GM18951 (cell line): ENCODE measurements at regions not wholly inside any gene's neighbourhood (a gene's known extent, or its start where the extent isn't known, plus 50 kb on each side); places are given as distances from the start of the nearest gene placed in this dataset.

Source experiments
- POLR2A ChIP-seq: IDR thresholded peaks from 4 replicates; pipeline ENCODE4 v1.6.1; 2011; ENCODE audit warnings: mild to moderate bottlenecking; ENCODE audit not compliant: insufficient read length, insufficient read depth; ENCODE audit errors: extremely low read depth
- in situ Hi-C: fragments of 300-500 bp; cut with MboI; formaldehyde crosslinking; loops from one replicate; pipeline ENCODE4 v1.12.0; 2022; ENCODE audit warnings: low sequenced_read_pairs, mixed read lengths, inconsistent platforms; ENCODE audit not compliant: unreplicated experiment

GRCh38 chr20:11727708-11728107, 190.0 kb upstream of the BTBD3 start:
- in situ Hi-C loops = no loop called here
- no peak for TF ChIP-seq POLR2A

GRCh38 chr20:11728937-11729336, 188.8 kb upstream of the BTBD3 start:
- TF ChIP-seq POLR2A = no peak
- in situ Hi-C loops = no loop called here

GRCh38 chr20:11729806-11730205, 187.9 kb upstream of the BTBD3 start:
- no peak for TF ChIP-seq POLR2A
- in situ Hi-C loops = no loop called here

- in situ Hi-C loops = no loop called here
- TF ChIP-seq POLR2A = no peak
Measured at GRCh38 chr20:11734431-11734830, 183.3 kb upstream of the BTBD3 start.

DNA sequence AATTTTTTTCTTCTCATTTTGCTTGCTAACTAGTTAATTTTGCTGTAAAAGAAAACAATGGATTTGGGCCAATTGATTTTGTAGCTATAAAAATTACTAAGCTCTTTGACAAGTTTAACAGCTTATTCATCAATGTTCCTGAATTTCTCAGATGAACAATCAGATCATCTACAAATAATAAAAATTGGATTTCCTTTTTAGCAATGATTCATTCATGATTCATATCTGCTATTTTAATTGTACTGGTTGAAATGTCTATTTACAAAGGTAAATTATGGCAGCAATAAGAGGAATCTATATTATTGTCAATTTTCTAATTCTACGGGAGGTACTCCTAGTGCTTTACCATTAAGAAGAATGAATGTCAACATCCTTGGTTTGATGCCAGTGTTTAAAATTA, 178.8 kb upstream of the BTBD3 start:
- in situ Hi-C loops = no loop called here

DNA sequence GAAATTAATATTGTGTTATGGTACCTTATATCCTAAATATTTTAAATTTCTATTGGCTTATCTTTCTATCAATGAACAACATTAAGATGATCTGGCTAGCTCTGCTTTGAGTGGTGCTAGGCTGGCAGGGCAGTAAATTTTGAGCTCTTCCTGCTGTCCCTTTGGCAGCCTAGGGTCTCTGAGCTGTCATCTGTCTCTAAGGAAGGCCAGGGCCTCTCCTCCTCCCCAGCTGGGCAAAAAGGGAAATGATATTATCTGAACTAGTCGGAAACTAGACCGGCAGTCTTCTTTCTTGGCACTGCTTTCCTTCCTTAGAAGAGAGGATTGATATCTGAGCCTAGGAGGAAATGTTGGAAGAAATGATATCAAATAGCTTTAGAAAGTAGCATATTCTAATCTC, 176.7 kb upstream of the BTBD3 start:
- in situ Hi-C loops = no loop called here
- no peak for TF ChIP-seq POLR2A

More for the DNA sequence above, 178.8 kb upstream of the BTBD3 start:
- no peak for TF ChIP-seq POLR2A

DNA sequence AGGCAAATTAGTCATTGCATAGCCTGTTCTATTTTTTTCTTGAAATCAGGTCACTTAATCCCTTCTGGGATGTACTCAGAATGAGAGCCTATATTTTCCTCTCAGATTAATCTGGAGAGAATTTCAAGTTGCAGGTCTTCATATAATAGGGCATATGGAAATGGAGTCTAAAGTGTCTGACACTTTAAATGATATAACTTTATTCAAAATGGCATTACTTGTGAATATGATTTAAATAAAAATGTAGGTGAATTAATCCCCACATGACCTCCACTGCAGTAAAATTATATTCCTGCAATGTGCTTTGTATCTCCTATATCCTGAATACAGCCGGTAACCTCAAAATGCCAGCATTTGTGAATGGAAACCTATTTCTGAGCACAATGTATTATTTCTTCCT, 172.5 kb upstream of the BTBD3 start:
- in situ Hi-C loops = no loop called here
- no peak for TF ChIP-seq POLR2A

GRCh38 chr20:11748436-11748835, 169.3 kb upstream of the BTBD3 start:
- in situ Hi-C loops = no loop called here
- TF ChIP-seq POLR2A = no peak

DNA sequence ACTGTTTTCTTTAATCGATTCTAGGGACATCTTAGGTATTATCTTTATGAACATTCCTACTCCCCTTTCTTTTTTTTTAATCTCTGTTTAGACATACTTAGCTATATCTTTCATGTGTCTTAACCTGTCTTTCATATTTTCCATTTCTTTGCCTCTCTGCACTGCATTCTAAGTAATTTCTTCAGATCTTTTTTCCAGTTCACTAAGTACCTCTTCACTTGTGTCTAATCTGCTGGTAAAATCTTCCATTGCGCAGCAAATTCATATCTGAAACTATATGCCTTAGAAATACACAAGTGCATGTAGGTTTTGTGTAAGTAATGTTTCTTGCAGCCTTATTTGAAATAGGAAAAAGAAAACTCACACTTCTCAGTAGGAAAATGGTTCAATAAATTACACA, 165.4 kb upstream of the BTBD3 start:
- no peak for TF ChIP-seq POLR2A
- in situ Hi-C loops = no loop called here

- in situ Hi-C loops = no loop called here
- no peak for TF ChIP-seq POLR2A
Measured at GRCh38 chr20:11753155-11753554, 164.5 kb upstream of the BTBD3 start.

- no peak for TF ChIP-seq POLR2A
- in situ Hi-C loops = no loop called here
Measured at GRCh38 chr20:11754451-11754850, 163.2 kb upstream of the BTBD3 start.

GRCh38 chr20:11755071-11755841, 162.4 kb upstream of the BTBD3 start:
- in situ Hi-C loops = no loop called here
- TF ChIP-seq POLR2A = no peak

- in situ Hi-C loops = no loop called here
Measured at GRCh38 chr20:11761497-11761896, 156.2 kb upstream of the BTBD3 start.

GRCh38 chr20:11766961-11767360, 150.7 kb upstream of the BTBD3 start:
- in situ Hi-C loops = no loop called here

More at GRCh38 chr20:11761497-11761896, 156.2 kb upstream of the BTBD3 start:
- no peak for TF ChIP-seq POLR2A

GRCh38 chr20:11769825-11770224, 147.9 kb upstream of the BTBD3 start:
- no peak for TF ChIP-seq POLR2A
- in situ Hi-C loops = no loop called here

More at GRCh38 chr20:11766961-11767360, 150.7 kb upstream of the BTBD3 start:
- TF ChIP-seq POLR2A = no peak

- in situ Hi-C loops = no loop called here
- TF ChIP-seq POLR2A = no peak
Measured at GRCh38 chr20:11772226-11772730, 145.4 kb upstream of the BTBD3 start.
